Thyroid gland (tissue), 4 donors: ENCODE measurements at regions not wholly inside any gene's neighbourhood (a gene's known extent, or its start where the extent isn't known, plus 50 kb on each side); places are given as distances from the start of the nearest gene placed in this dataset.

Source experiments
- DNase-seq, 2 donors: peaks; one replicate each; pipeline ENCODE4 v3.0.0-alpha.2; 2019
- H3K27ac ChIP-seq, 3 donors: fragments of 200-600 bp; sonication (generic); 1 replicate in 2 of 3; 2 replicates in 1 of 3; pipeline ENCODE4 v1.5.1; 2016 to 2019; ENCODE audit warnings: mild to moderate bottlenecking in 1 of 3, moderate library complexity in 1 of 3
- H3K27me3 ChIP-seq: fragments of 200-600 bp; sonication (generic); one replicate; pipeline ENCODE4 v1.5.1; 2019
- H3K36me3 ChIP-seq, 2 donors: fragments of 200-600 bp; sonication (generic); one replicate each; pipeline ENCODE4 v1.5.1; 2016 to 2019
- H3K4me1 ChIP-seq, 2 donors: fragments of 200-600 bp; sonication (generic); one replicate each; pipeline ENCODE4 v1.5.1; 2017 to 2019
- H3K4me3 ChIP-seq, 3 donors: fragments of 200-600 bp; sonication (generic); replicated peaks in 1 of 3; 1 replicate in 2 of 3; 2 replicates in 1 of 3; pipeline ENCODE4 v1.5.1; 2016; ENCODE audit warnings: mild to moderate bottlenecking in 1 of 3
- H3K9me3 ChIP-seq: fragments of 200-600 bp; sonication (generic); one replicate; pipeline ENCODE4 v1.5.1; 2017
- POLR2A ChIP-seq, 2 donors: fragments of 450-650 bp; IDR thresholded peaks; one replicate each; pipeline ENCODE4 v1.6.1; 2017; ENCODE audit warnings: antibody characterized with exemption in 2 of 2, mild to moderate bottlenecking in 2 of 2, moderate library complexity in 1 of 2
- WGBS, 2 donors: methylation state at CpG; one replicate each; pipeline ENCODE4 v1.1.5; 2017; 5-methylcytosine and 5-hydroxymethylcytosine counted together
- intact Hi-C: fragments of 100-400 bp; cut with DNase I; formaldehyde crosslinking; loops from one replicate; pipeline ENCODE4 v1.15.1; 2023
- TF ChIP-seq, protein P1 (sequence below), 6 experiments: fragments of 200-600 bp in 3 of 6; fragments of 450-650 bp in 3 of 6; sonication (generic) in 3 of 6; IDR thresholded peaks; one replicate each; pipeline ENCODE4 v1.5.1; 2016 to 2019; ENCODE audit warnings: antibody characterized with exemption in 6 of 6, mild to moderate bottlenecking in 2 of 6, inconsistent platforms in 1 of 6, moderate library complexity in 1 of 6

DNA sequence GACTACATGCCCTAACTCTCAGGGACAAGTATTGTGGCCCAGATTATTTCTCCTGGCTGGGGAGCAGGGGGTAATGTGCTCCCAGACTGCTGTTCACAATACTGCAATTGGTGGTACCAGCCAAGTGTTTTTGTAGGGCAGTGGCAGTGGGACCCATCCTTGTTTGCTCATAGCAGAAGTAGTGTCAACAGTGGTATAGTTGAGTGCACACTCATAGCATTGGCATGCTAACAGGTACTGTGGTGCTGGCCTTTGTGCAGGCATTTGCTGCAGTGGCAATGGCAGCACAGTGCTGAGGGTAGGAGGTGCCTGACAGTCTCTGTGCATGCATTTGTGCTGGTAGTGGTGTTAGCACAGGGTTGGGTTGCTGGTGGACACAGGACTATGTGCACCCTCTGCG lies 995.0 kb downstream of the SH3BGRL start:
- Histone ChIP-seq H3K4me3 (no peak overlapping the region), H3K4me1 (no peaks in the 10 kb centered on the region), H3K27ac (no peak overlapping the region), H3K9me3 (no peaks in the 10 kb centered on the region), H3K36me3 (no peaks in the 10 kb centered on the region), H3K27me3 (no peaks in the 10 kb centered on the region)
- peak in 1 of 2 donors; percentile 2 for DNase-seq
- TF ChIP-seq, protein P1, sequence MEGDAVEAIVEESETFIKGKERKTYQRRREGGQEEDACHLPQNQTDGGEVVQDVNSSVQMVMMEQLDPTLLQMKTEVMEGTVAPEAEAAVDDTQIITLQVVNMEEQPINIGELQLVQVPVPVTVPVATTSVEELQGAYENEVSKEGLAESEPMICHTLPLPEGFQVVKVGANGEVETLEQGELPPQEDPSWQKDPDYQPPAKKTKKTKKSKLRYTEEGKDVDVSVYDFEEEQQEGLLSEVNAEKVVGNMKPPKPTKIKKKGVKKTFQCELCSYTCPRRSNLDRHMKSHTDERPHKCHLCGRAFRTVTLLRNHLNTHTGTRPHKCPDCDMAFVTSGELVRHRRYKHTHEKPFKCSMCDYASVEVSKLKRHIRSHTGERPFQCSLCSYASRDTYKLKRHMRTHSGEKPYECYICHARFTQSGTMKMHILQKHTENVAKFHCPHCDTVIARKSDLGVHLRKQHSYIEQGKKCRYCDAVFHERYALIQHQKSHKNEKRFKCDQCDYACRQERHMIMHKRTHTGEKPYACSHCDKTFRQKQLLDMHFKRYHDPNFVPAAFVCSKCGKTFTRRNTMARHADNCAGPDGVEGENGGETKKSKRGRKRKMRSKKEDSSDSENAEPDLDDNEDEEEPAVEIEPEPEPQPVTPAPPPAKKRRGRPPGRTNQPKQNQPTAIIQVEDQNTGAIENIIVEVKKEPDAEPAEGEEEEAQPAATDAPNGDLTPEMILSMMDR (IDR thresholded peaks at IDR 0.05) = no peak
- TF ChIP-seq POLR2A (IDR thresholded peaks at IDR 0.05) = no peak
- 40 to 100% methylated on average over 1 of the region's 1 CpG for WGBS, 2 donors
- intact Hi-C loops = no loop called here

- no peak for TF ChIP-seq POLR2A (IDR thresholded peaks at IDR 0.05)
- TF ChIP-seq, protein P1 (IDR thresholded peaks at IDR 0.05) = no peak
Observed at GRCh38 chrX:82208975-82209374, 1007.1 kb downstream of the SH3BGRL start.

DNA sequence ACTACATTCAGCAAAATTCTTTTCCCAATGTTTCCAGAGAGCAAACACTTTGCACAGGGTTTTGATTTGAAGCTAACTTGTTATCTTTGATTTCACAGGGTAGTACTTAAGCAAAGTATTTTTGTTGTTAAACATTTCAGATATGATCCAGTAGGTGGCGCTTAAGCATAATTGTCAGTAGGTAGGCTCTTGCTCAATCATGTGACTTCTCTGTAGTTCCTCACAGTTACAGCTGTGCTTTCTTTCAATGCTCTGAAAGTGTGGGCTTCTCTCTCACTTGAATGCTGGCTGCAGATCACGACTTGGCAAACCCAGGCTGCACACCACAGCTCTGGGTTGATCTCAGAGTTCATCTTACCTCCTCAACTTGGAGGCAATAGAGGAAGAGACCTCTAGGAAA lies 1016.5 kb downstream of the SH3BGRL start:
- no peaks in the 10 kb centered on the region for H3K36me3 ChIP-seq
- DNase-seq = no peak
- H3K4me3 ChIP-seq = no peak overlapping the region
- TF ChIP-seq POLR2A (IDR thresholded peaks at IDR 0.05) = no peak
- TF ChIP-seq, protein P1 (IDR thresholded peaks at IDR 0.05) = peak in 4 of 6 experiments; percentile 28 to 46 (median 36)
- no peak overlapping the region for H3K27ac ChIP-seq
- H3K9me3 ChIP-seq = no peaks in the 10 kb centered on the region
- intact Hi-C loops = no loop called here
- H3K27me3 ChIP-seq = no peaks in the 10 kb centered on the region
- H3K4me1 ChIP-seq = no peaks in the 10 kb centered on the region
- 5 to 34% methylated on average over 2 of the region's 2 CpGs for WGBS, 2 donors

More at GRCh38 chrX:82208975-82209374, 1007.1 kb downstream of the SH3BGRL start:
- Histone ChIP-seq H3K27me3 (no peaks in the 10 kb centered on the region), H3K36me3 (no peaks in the 10 kb centered on the region), H3K4me1 (no peaks in the 10 kb centered on the region), H3K9me3 (no peaks in the 10 kb centered on the region), H3K4me3 (no peak overlapping the region), H3K27ac (no peak overlapping the region)
- intact Hi-C loops = no loop called here
- DNase-seq = no peak
- 58 to 68% methylated on average over 3 of the region's 3 CpGs for WGBS, 2 donors

DNA sequence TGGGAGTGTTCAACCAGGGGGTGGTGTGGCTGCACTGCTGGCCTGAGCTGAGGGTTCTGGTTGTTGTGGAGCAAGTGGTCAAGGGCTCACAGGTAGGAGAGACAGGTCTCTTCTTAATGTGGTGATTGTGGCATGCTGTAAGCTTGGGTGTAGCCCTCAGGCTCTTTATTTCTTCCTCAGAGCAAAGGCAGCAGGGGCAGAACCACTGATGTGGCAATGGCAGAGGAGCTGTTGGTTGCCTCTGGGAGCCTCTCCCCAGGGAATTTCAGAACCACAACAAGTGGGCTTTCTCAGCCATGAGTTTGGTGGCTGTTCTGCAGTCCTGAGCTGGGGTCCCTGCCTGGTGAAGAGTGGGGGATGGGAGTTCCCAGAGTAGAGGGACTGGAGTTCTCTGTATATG lies 1017.2 kb downstream of the SH3BGRL start:
- TF ChIP-seq POLR2A (IDR thresholded peaks at IDR 0.05) = no peak
- TF ChIP-seq, protein P1 (IDR thresholded peaks at IDR 0.05) = no peak
- DNase-seq = no peak
- intact Hi-C loops = no loop called here

GRCh38 chrX:82224961-82225360 lies 1023.1 kb downstream of the SH3BGRL start:
- no peaks in the 10 kb centered on the region for H3K4me1 ChIP-seq
- no peak for TF ChIP-seq POLR2A (IDR thresholded peaks at IDR 0.05)
- TF ChIP-seq, protein P1 (IDR thresholded peaks at IDR 0.05) = no peak
- no peaks in the 10 kb centered on the region for H3K9me3 ChIP-seq
- H3K27ac ChIP-seq = no peak overlapping the region
- no peaks in the 10 kb centered on the region for H3K27me3 ChIP-seq
- H3K36me3 ChIP-seq = no peaks in the 10 kb centered on the region
- intact Hi-C loops = no loop called here
- no peak overlapping the region for H3K4me3 ChIP-seq
- no peak for DNase-seq

More for the DNA sequence above, 1017.2 kb downstream of the SH3BGRL start:
- H3K36me3 ChIP-seq = no peaks in the 10 kb centered on the region
- no peaks in the 10 kb centered on the region for H3K4me1 ChIP-seq
- H3K4me3 ChIP-seq = no peak overlapping the region
- H3K9me3 ChIP-seq = no peaks in the 10 kb centered on the region
- no peaks in the 10 kb centered on the region for H3K27me3 ChIP-seq
- no peak overlapping the region for H3K27ac ChIP-seq
